Right ventricle myocardium inferior (tissue), 1 donor: ENCODE measurements at regions not wholly inside any gene's neighbourhood (a gene's known extent, or its start where the extent isn't known, plus 50 kb on each side); places are given as distances from the start of the nearest gene placed in this dataset.

Experiments
- ATAC-seq: fragments of 200-7000 bp; cut with Tn5 transposase; one replicate; pipeline ENCODE4 v1.9.1; 2020; ENCODE audit warnings: mild to moderate bottlenecking, moderate library complexity
- DNase-seq: peaks from one replicate; pipeline ENCODE4 v3.0.0; 2021; ENCODE audit errors: missing footprints
- intact Hi-C: fragments of 100-400 bp; cut with DNase I; formaldehyde crosslinking; loops from one replicate; pipeline ENCODE4 v1.11.0; 2022
- donor health status: DM: no; HTN: yes; CAD: no; lungs with severe emphysema.

GRCh38 chrX:106323357-106323756, 155.3 kb downstream of the PWWP3B start:
- DNase-seq = no peak
- intact Hi-C loops = no loop called here
- no peak for ATAC-seq

- intact Hi-C loops = no loop called here
- no peak for DNase-seq
- ATAC-seq = no peak
These were observed 163.5 kb downstream of the PWWP3B start for GRCh38 chrX:106331606-106332005.

- intact Hi-C loops = no loop called here
- no peak for ATAC-seq
These were observed 173.7 kb downstream of the PWWP3B start for GRCh38 chrX:106341823-106342222.

GRCh38 chrX:106356580-106356979, 188.5 kb downstream of the PWWP3B start:
- ATAC-seq (no peak), DNase-seq (no peak)
- intact Hi-C loops = no loop called here

More at GRCh38 chrX:106341823-106342222, 173.7 kb downstream of the PWWP3B start:
- no peak for DNase-seq

- intact Hi-C loops = no loop called here
- no peak for DNase-seq
- ATAC-seq = no peak
These were observed 195.1 kb downstream of the PWWP3B start for GRCh38 chrX:106363214-106363613.

- intact Hi-C loops = no loop called here
- no peak for ATAC-seq
- DNase-seq = no peak
These were observed 210.5 kb downstream of the PWWP3B start for GRCh38 chrX:106378616-106379015.

GRCh38 chrX:106391284-106391911, 220.4 kb upstream of the RADX start:
- ATAC-seq = no peak
- no peak for DNase-seq
- intact Hi-C loops = no loop called here

GRCh38 chrX:106392346-106392745, 219.4 kb upstream of the RADX start:
- ATAC-seq (no peak), DNase-seq (no peak)
- intact Hi-C loops = no loop called here

- ATAC-seq = no peak
- intact Hi-C loops = loop anchor here (5.0 kb wide), 3 partner anchors 226 to 426 kb away; partner anchors contain the start of gene SERPINA7
- DNase-seq = no peak
These were observed 213.8 kb upstream of the RADX start for GRCh38 chrX:106397788-106398538.

- no peak for ATAC-seq
These were observed 209.7 kb upstream of the RADX start for GRCh38 chrX:106401965-106402559.

GRCh38 chrX:106404512-106404911, 207.3 kb upstream of the RADX start:
- intact Hi-C loops = no loop called here
- DNase-seq (no peak), ATAC-seq (no peak)

More at GRCh38 chrX:106401965-106402559, 209.7 kb upstream of the RADX start:
- intact Hi-C loops = no loop called here
- no peak for DNase-seq

- ATAC-seq = no peak
- intact Hi-C loops = no loop called here
- no peak for DNase-seq
These were observed 196.4 kb upstream of the RADX start for GRCh38 chrX:106415276-106415895.

- no peak for ATAC-seq
- intact Hi-C loops = no loop called here
These were observed 175.1 kb upstream of the RADX start for GRCh38 chrX:106436691-106437090.

GRCh38 chrX:106437407-106437806, 174.4 kb upstream of the RADX start:
- intact Hi-C loops = no loop called here
- no peak for ATAC-seq
- no peak for DNase-seq

More at GRCh38 chrX:106436691-106437090, 175.1 kb upstream of the RADX start:
- DNase-seq = no peak

GRCh38 chrX:106450405-106450804, 161.4 kb upstream of the RADX start:
- intact Hi-C loops = no loop called here
- ATAC-seq (no peak), DNase-seq (no peak)

- ATAC-seq (no peak), DNase-seq (no peak)
- intact Hi-C loops = no loop called here
These were observed 159.8 kb upstream of the RADX start for GRCh38 chrX:106451933-106452332.

GRCh38 chrX:106454991-106455390, 156.8 kb upstream of the RADX start:
- DNase-seq = no peak
- intact Hi-C loops = no loop called here

GRCh38 chrX:106457802-106458201, 154.0 kb upstream of the RADX start:
- DNase-seq = no peak
- ATAC-seq = no peak
- intact Hi-C loops = no loop called here

More at GRCh38 chrX:106454991-106455390, 156.8 kb upstream of the RADX start:
- ATAC-seq = no peak

- no peak for ATAC-seq
- intact Hi-C loops = no loop called here
- no peak for DNase-seq
These were observed 144.4 kb upstream of the RADX start for GRCh38 chrX:106467422-106467821.

GRCh38 chrX:106467943-106468342, 143.8 kb upstream of the RADX start:
- DNase-seq = no peak
- intact Hi-C loops = no loop called here
- no peak for ATAC-seq
